ENCODE measurements at regions not wholly inside any gene's neighbourhood (a gene's known extent, or its start where the extent isn't known, plus 50 kb on each side); places are given as distances from the start of the nearest gene placed in this dataset.
A peak's percentile ranks its signal among the peaks of the same experiment; 100 is the strongest.

DNA sequence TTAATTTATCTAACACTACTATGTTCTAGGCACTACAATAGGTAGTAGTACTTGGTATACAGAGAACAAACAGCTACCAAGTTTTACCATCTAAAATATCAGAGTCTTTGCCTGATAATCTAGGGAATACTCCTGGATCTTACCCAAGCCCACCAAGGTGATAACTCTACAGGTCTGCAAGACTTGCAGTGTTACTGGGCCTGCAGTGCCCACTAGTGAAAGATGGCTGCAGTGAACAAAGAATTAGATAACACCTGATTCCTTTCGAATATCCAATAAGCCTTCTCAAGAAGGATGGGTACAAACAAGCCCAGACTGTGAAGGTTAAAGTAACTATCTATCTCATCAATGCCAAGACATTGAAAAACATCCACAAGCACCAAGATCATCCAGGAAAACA, 317.0 kb upstream of the DCBLD2 start:
- no peak for ATAC-seq (ENCODE audit: low FRiP score)
- H3K36me3 ChIP-seq (ENCODE audit: control insufficient read depth in 1 of 2, insufficient read depth in 2 of 2, low read length in 1 of 2), result no peaks in the 10 kb centered on the region
- 93 to 97% methylated on average over 1 of the region's 1 CpG for WGBS, 2 donors

GRCh38 chr3:99212969-99213368, 311.5 kb upstream of the DCBLD2 start:
- DNase-seq (no peak), ATAC-seq (ENCODE audit: low FRiP score) (no peak)
- Histone ChIP-seq H3K27me3 (ENCODE audit: control insufficient read depth in 1 of 2, insufficient read depth in 2 of 2, low read length in 1 of 2) (no peaks in the 10 kb centered on the region), H3K27ac (ENCODE audit: low read depth in 1 of 2, low read length in 2 of 2) (no peak overlapping the region), H3K4me3 (ENCODE audit: low read length in 2 of 2) (no peak overlapping the region), H3K36me3 (ENCODE audit: control insufficient read depth in 1 of 2, insufficient read depth in 2 of 2, low read length in 1 of 2) (no peaks in the 10 kb centered on the region), H3K4me1 (ENCODE audit: control insufficient read depth in 1 of 2, insufficient read depth in 2 of 2, low read length in 2 of 2) (peaks cover 2 to 3% of the 10 kb centered on the region in 2 donors), H3K9me3 (ENCODE audit: control insufficient read depth, low read length) (no peaks in the 10 kb centered on the region)
- intact Hi-C loops (cut with DNase I), result no loop called here
- WGBS, 2 donors, result 6 to 8% methylated on average over 1 of the region's 1 CpG

More for the DNA sequence above, 317.0 kb upstream of the DCBLD2 start:
- no peak overlapping the region for H3K4me3 ChIP-seq (ENCODE audit: low read length in 2 of 2)
- H3K27me3 ChIP-seq (ENCODE audit: control insufficient read depth in 1 of 2, insufficient read depth in 2 of 2, low read length in 1 of 2), result no peaks in the 10 kb centered on the region
- H3K9me3 ChIP-seq (ENCODE audit: control insufficient read depth, low read length), result peaks cover 2% of the 10 kb centered on the region
- H3K4me1 ChIP-seq (ENCODE audit: control insufficient read depth in 1 of 2, insufficient read depth in 2 of 2, low read length in 2 of 2), result no peaks in the 10 kb centered on the region
- DNase-seq, result no peak
- H3K27ac ChIP-seq (ENCODE audit: low read depth in 1 of 2, low read length in 2 of 2), result no peak overlapping the region
- intact Hi-C loops (cut with DNase I), result no loop called here

DNA sequence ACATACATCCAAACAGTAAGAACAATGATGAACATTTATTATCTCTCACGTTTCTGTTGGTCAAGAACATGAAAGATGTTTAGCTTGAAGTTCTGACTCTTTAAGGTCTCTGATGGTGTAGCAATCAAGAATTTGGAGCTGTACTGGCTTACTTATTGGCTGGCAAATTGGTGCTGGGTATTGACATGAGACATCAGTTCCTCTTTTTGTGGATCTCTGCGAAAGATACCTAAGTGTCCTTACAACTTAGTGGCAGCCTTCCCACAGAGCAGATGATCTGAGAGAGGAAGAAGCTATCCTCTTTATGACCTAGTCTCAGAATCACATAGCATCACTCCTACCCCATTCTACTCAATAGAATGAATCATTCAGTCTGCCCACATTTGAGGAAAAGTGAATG, 309.8 kb upstream of the DCBLD2 start:
- intact Hi-C loops (cut with DNase I), result no loop called here
- no peaks in the 10 kb centered on the region for H3K27me3 ChIP-seq (ENCODE audit: control insufficient read depth in 1 of 2, insufficient read depth in 2 of 2, low read length in 1 of 2)
- H3K36me3 ChIP-seq (ENCODE audit: control insufficient read depth in 1 of 2, insufficient read depth in 2 of 2, low read length in 1 of 2), result no peaks in the 10 kb centered on the region
- DNase-seq (no peak), ATAC-seq (ENCODE audit: low FRiP score) (no peak)
- no peaks in the 10 kb centered on the region for H3K9me3 ChIP-seq (ENCODE audit: control insufficient read depth, low read length)
- no peak overlapping the region for H3K4me3 ChIP-seq (ENCODE audit: low read length in 2 of 2)
- no peak overlapping the region for H3K27ac ChIP-seq (ENCODE audit: low read depth in 1 of 2, low read length in 2 of 2)
- H3K4me1 ChIP-seq (ENCODE audit: control insufficient read depth in 1 of 2, insufficient read depth in 2 of 2, low read length in 2 of 2), result peaks cover 2 to 3% of the 10 kb centered on the region in 2 donors
- WGBS, 2 donors, result 88 to 91% methylated on average over 2 of the region's 2 CpGs

- 76 to 90% methylated on average over 3 of the region's 3 CpGs for WGBS, 2 donors
- ATAC-seq (ENCODE audit: low FRiP score), result no peak
These were observed 297.5 kb upstream of the DCBLD2 start for GRCh38 chr3:99199021-99199420.

GRCh38 chr3:99191186-99191585, 289.7 kb upstream of the DCBLD2 start:
- ATAC-seq (ENCODE audit: low FRiP score) (no peak), DNase-seq (no peak)
- WGBS, 2 donors, result 72 to 74% methylated on average over 3 of the region's 3 CpGs
- H3K9me3 ChIP-seq (ENCODE audit: control insufficient read depth, low read length), result no peaks in the 10 kb centered on the region
- H3K36me3 ChIP-seq (ENCODE audit: control insufficient read depth in 1 of 2, insufficient read depth in 2 of 2, low read length in 1 of 2), result no peaks in the 10 kb centered on the region
- no peak overlapping the region for H3K27ac ChIP-seq (ENCODE audit: low read depth in 1 of 2, low read length in 2 of 2)
- H3K4me1 ChIP-seq (ENCODE audit: control insufficient read depth in 1 of 2, insufficient read depth in 2 of 2, low read length in 2 of 2), result peaks cover 0 to 2% of the 10 kb centered on the region in 2 donors
- intact Hi-C loops (cut with DNase I), result no loop called here
- no peaks in the 10 kb centered on the region for H3K27me3 ChIP-seq (ENCODE audit: control insufficient read depth in 1 of 2, insufficient read depth in 2 of 2, low read length in 1 of 2)
- H3K4me3 ChIP-seq (ENCODE audit: low read length in 2 of 2), result no peak overlapping the region

More at GRCh38 chr3:99199021-99199420, 297.5 kb upstream of the DCBLD2 start:
- no peaks in the 10 kb centered on the region for H3K9me3 ChIP-seq (ENCODE audit: control insufficient read depth, low read length)
- H3K36me3 ChIP-seq (ENCODE audit: control insufficient read depth in 1 of 2, insufficient read depth in 2 of 2, low read length in 1 of 2), result no peaks in the 10 kb centered on the region
- intact Hi-C loops (cut with DNase I), result no loop called here
- H3K27me3 ChIP-seq (ENCODE audit: control insufficient read depth in 1 of 2, insufficient read depth in 2 of 2, low read length in 1 of 2), result no peaks in the 10 kb centered on the region
- H3K4me1 ChIP-seq (ENCODE audit: control insufficient read depth in 1 of 2, insufficient read depth in 2 of 2, low read length in 2 of 2), result no peaks in the 10 kb centered on the region
- H3K27ac ChIP-seq (ENCODE audit: low read depth in 1 of 2, low read length in 2 of 2), result no peak overlapping the region
- no peak for DNase-seq
- no peak overlapping the region for H3K4me3 ChIP-seq (ENCODE audit: low read length in 2 of 2)

- Histone ChIP-seq H3K4me3 (ENCODE audit: low read length in 2 of 2) (no peak overlapping the region), H3K9me3 (ENCODE audit: control insufficient read depth, low read length) (no peaks in the 10 kb centered on the region), H3K36me3 (ENCODE audit: control insufficient read depth in 1 of 2, insufficient read depth in 2 of 2, low read length in 1 of 2) (peaks cover 0 to 3% of the 10 kb centered on the region in 2 donors), H3K27me3 (ENCODE audit: control insufficient read depth in 1 of 2, insufficient read depth in 2 of 2, low read length in 1 of 2) (no peaks in the 10 kb centered on the region), H3K4me1 (ENCODE audit: control insufficient read depth in 1 of 2, insufficient read depth in 2 of 2, low read length in 2 of 2) (peaks cover 0 to 2% of the 10 kb centered on the region in 2 donors), H3K27ac (ENCODE audit: low read depth in 1 of 2, low read length in 2 of 2) (no peak overlapping the region)
- no peak for DNase-seq
- intact Hi-C loops (cut with DNase I), result no loop called here
- no peak for ATAC-seq (ENCODE audit: low FRiP score)
These were observed 287.4 kb upstream of the DCBLD2 start for GRCh38 chr3:99188936-99189335.

- Histone ChIP-seq H3K4me1 (ENCODE audit: control insufficient read depth in 1 of 2, insufficient read depth in 2 of 2, low read length in 2 of 2) (no peaks in the 10 kb centered on the region), H3K27ac (ENCODE audit: low read depth in 1 of 2, low read length in 2 of 2) (no peak overlapping the region), H3K36me3 (ENCODE audit: control insufficient read depth in 1 of 2, insufficient read depth in 2 of 2, low read length in 1 of 2) (peaks cover 0 to 3% of the 10 kb centered on the region in 2 donors), H3K4me3 (ENCODE audit: low read length in 2 of 2) (no peak overlapping the region), H3K9me3 (ENCODE audit: control insufficient read depth, low read length) (no peaks in the 10 kb centered on the region), H3K27me3 (ENCODE audit: control insufficient read depth in 1 of 2, insufficient read depth in 2 of 2, low read length in 1 of 2) (no peaks in the 10 kb centered on the region)
- intact Hi-C loops (cut with DNase I), result no loop called here
- ATAC-seq (ENCODE audit: low FRiP score) (no peak), DNase-seq (no peak)
- 94 to 95% methylated on average over 2 of the region's 2 CpGs for WGBS, 2 donors
These were observed 284.5 kb upstream of the DCBLD2 start for GRCh38 chr3:99186016-99186415.

GRCh38 chr3:99176169-99176964, 274.9 kb upstream of the DCBLD2 start:
- Histone ChIP-seq H3K4me1 (ENCODE audit: control insufficient read depth in 1 of 2, insufficient read depth in 2 of 2, low read length in 2 of 2) (no peaks in the 10 kb centered on the region), H3K9me3 (ENCODE audit: control insufficient read depth, low read length) (no peaks in the 10 kb centered on the region), H3K36me3 (ENCODE audit: control insufficient read depth in 1 of 2, insufficient read depth in 2 of 2, low read length in 1 of 2) (no peaks in the 10 kb centered on the region), H3K27me3 (ENCODE audit: control insufficient read depth in 1 of 2, insufficient read depth in 2 of 2, low read length in 1 of 2) (no peaks in the 10 kb centered on the region), H3K27ac (ENCODE audit: low read depth in 1 of 2, low read length in 2 of 2) (no peak overlapping the region), H3K4me3 (ENCODE audit: low read length in 2 of 2) (no peak overlapping the region)
- intact Hi-C loops (cut with DNase I), result no loop called here
- WGBS, 2 donors, result 73 to 77% methylated on average over 4 of the region's 4 CpGs
- DNase-seq (no peak), ATAC-seq (ENCODE audit: low FRiP score) (no peak)

GRCh38 chr3:99175276-99175812, 273.8 kb upstream of the DCBLD2 start:
- peak; percentile 65 for ATAC-seq (ENCODE audit: low FRiP score)
- H3K36me3 ChIP-seq (ENCODE audit: control insufficient read depth in 1 of 2, insufficient read depth in 2 of 2, low read length in 1 of 2), result no peaks in the 10 kb centered on the region
- H3K4me3 ChIP-seq (ENCODE audit: low read length in 2 of 2), result no peak overlapping the region
- 86 to 88% methylated on average over 4 of the region's 4 CpGs for WGBS, 2 donors
- no peaks in the 10 kb centered on the region for H3K27me3 ChIP-seq (ENCODE audit: control insufficient read depth in 1 of 2, insufficient read depth in 2 of 2, low read length in 1 of 2)
- H3K9me3 ChIP-seq (ENCODE audit: control insufficient read depth, low read length), result no peaks in the 10 kb centered on the region
- H3K27ac ChIP-seq (ENCODE audit: low read depth in 1 of 2, low read length in 2 of 2), result no peak overlapping the region
- no peak for DNase-seq
- intact Hi-C loops (cut with DNase I), result no loop called here
- H3K4me1 ChIP-seq (ENCODE audit: control insufficient read depth in 1 of 2, insufficient read depth in 2 of 2, low read length in 2 of 2), result no peaks in the 10 kb centered on the region
